Stimulated activated naive CD4-positive, alpha-beta T cell (primary cell): ENCODE measurements at regions not wholly inside any gene's neighbourhood (a gene's known extent, or its start where the extent isn't known, plus 50 kb on each side); places are given as distances from the start of the nearest gene placed in this dataset.
"Not testable (repeated sequence)": the region's sequence is repeated elsewhere in the genome, so short reads cannot be mapped to it uniquely, and the experiment has no call there.

Source experiments
- DNase-seq, 6 experiments: peaks; one replicate each; lab custom pipeline; 2025; lab: John Stamatoyannopoulos, UW

- no peak for DNase-seq
These were observed 100.8 kb upstream of the TARDBP start for GRCh38 chr1:10911490-10912166.

GRCh38 chr1:10912441-10912840, 100.0 kb upstream of the TARDBP start:
- no peak for DNase-seq

GRCh38 chr1:10914056-10914455, 98.4 kb upstream of the TARDBP start:
- DNase-seq, result no peak

- no peak for DNase-seq
These were observed 96.9 kb upstream of the TARDBP start for GRCh38 chr1:10915594-10915993.

- no peak for DNase-seq
These were observed 96.1 kb upstream of the TARDBP start for GRCh38 chr1:10916311-10916710.

- DNase-seq, result no peak
These were observed 95.5 kb upstream of the TARDBP start for GRCh38 chr1:10916991-10917390.

GRCh38 chr1:10917513-10918454, 94.7 kb upstream of the TARDBP start:
- DNase-seq, result peak in 3 of 6 experiments; percentile 41 to 70 (median 53)

GRCh38 chr1:10918531-10918930, 93.9 kb upstream of the TARDBP start:
- DNase-seq, result no peak

- DNase-seq, result no peak
These were observed 92.3 kb upstream of the TARDBP start for GRCh38 chr1:10920063-10920626.

- not testable (repeated sequence) for DNase-seq
These were observed 90.0 kb upstream of the TARDBP start for GRCh38 chr1:10922315-10923060.

GRCh38 chr1:10924030-10924429, 88.4 kb upstream of the TARDBP start:
- no peak for DNase-seq

GRCh38 chr1:10928654-10929053, 83.8 kb upstream of the TARDBP start:
- no peak for DNase-seq

- peak in 3 of 6 experiments; percentile 45 to 66 (median 47) for DNase-seq
These were observed 80.4 kb upstream of the TARDBP start for GRCh38 chr1:10932088-10932487.

- DNase-seq, result no peak
These were observed 78.2 kb upstream of the TARDBP start for GRCh38 chr1:10934150-10934818.

GRCh38 chr1:10935246-10935645, 77.2 kb upstream of the TARDBP start:
- DNase-seq, result no peak

GRCh38 chr1:10935724-10936123, 76.7 kb upstream of the TARDBP start:
- DNase-seq, result no peak

- DNase-seq, result peak in 2 of 6 experiments; percentile 4 to 25
These were observed 75.2 kb upstream of the TARDBP start for GRCh38 chr1:10936998-10937901.

- DNase-seq, result no peak
These were observed 73.6 kb upstream of the TARDBP start for GRCh38 chr1:10938741-10939417.

GRCh38 chr1:10939654-10940450, 72.6 kb upstream of the TARDBP start:
- DNase-seq, result peak in 3 of 6 experiments; percentile 15 to 45 (median 34)
